Naive thymus-derived CD4-positive, alpha-beta T cell (primary cell): ENCODE measurements at regions not wholly inside any gene's neighbourhood (a gene's known extent, or its start where the extent isn't known, plus 50 kb on each side); places are given as distances from the start of the nearest gene placed in this dataset.

Experiments
- ATAC-seq: fragments of 150-1000 bp; cut with Tn5 transposase; 2 replicates; pipeline ENCODE4 v1.10.0; 2021; ENCODE audit warnings: mild to moderate bottlenecking, moderate library complexity
- CTCF ChIA-PET: fragments of 350-600 bp; sonication (Branson Sonifier 250); formaldehyde crosslinking; loops from one replicate; lab custom pipeline; 2021; ENCODE audit warnings: antibody characterized with exemption; lab: Charles Lee
- POLR2A ChIA-PET: fragments of 350-600 bp; sonication (Branson Sonifier 250); formaldehyde crosslinking; loops from one replicate; lab custom pipeline; 2021; ENCODE audit warnings: antibody characterized with exemption, inconsistent platforms; lab: Charles Lee
- DNase-seq, 9 donors: peaks; one replicate each; pipeline versions ENCODE4 v3.0.0 to v3.0.0-alpha.2; 2020 to 2022; ENCODE audit warnings: mixed read lengths in 1 of 9
- H3K27ac ChIP-seq: one replicate; pipeline ENCODE4 v1.7.0; 2013; ENCODE audit warnings: mild to moderate bottlenecking, low read depth, low read length, moderate library complexity
- H3K27me3 ChIP-seq, 2 donors: one replicate each; pipeline ENCODE4 v1.7.0; 2013; ENCODE audit warnings: low read length in 2 of 2, mild to moderate bottlenecking in 2 of 2, moderate library complexity in 2 of 2; ENCODE audit not compliant: control insufficient read depth in 2 of 2, insufficient read depth in 2 of 2
- H3K36me3 ChIP-seq, 3 experiments: 1 replicate in 2 of 3; 2 replicates in 1 of 3; pipeline ENCODE4 v1.7.0; 2013; ENCODE audit warnings: low read length in 3 of 3, mild to moderate bottlenecking in 3 of 3, moderate library complexity in 1 of 3; ENCODE audit not compliant: insufficient read depth in 3 of 3, control insufficient read depth in 2 of 3
- H3K4me1 ChIP-seq, 2 donors: one replicate each; pipeline ENCODE4 v1.7.0; 2013; ENCODE audit warnings: low read length in 2 of 2, mild to moderate bottlenecking in 2 of 2, moderate library complexity in 1 of 2; ENCODE audit not compliant: control insufficient read depth in 2 of 2, insufficient read depth in 2 of 2
- H3K4me3 ChIP-seq: 2 replicates; pipeline ENCODE4 v1.7.0; 2013; ENCODE audit warnings: mild to moderate bottlenecking, low read length
- H3K9me3 ChIP-seq, 3 experiments: 1 replicate in 2 of 3; 2 replicates in 1 of 3; pipeline ENCODE4 v1.7.0; 2013; ENCODE audit warnings: low read length in 3 of 3; ENCODE audit not compliant: control insufficient read depth in 2 of 3
- H3K27ac Mint-ChIP-seq, 9 donors: one replicate each; pipeline ENCODE4 v1.8.0; 2020 to 2022; ENCODE audit warnings: mixed read lengths in 9 of 9, mild to moderate bottlenecking in 8 of 9, moderate library complexity in 5 of 9, inconsistent platforms in 2 of 9
- H3K27me3 Mint-ChIP-seq, 5 donors: one replicate each; pipeline ENCODE4 v1.8.0; 2021 to 2022; ENCODE audit warnings: mixed read lengths in 5 of 5, mild to moderate bottlenecking in 1 of 5
- H3K36me3 Mint-ChIP-seq, 5 donors: one replicate each; pipeline ENCODE4 v1.8.0; 2020 to 2022; ENCODE audit warnings: mixed read lengths in 5 of 5, mild to moderate bottlenecking in 3 of 5, inconsistent platforms in 1 of 5
- H3K4me1 Mint-ChIP-seq, 7 donors: one replicate each; pipeline ENCODE4 v1.8.0; 2020 to 2022; ENCODE audit warnings: mixed read lengths in 7 of 7, mild to moderate bottlenecking in 3 of 7, inconsistent platforms in 1 of 7
- H3K4me3 Mint-ChIP-seq, 10 donors: one replicate each; pipeline ENCODE4 v1.8.0; 2020 to 2022; ENCODE audit warnings: mild to moderate bottlenecking in 10 of 10, mixed read lengths in 10 of 10, moderate library complexity in 6 of 10, inconsistent platforms in 2 of 10
- H3K9me3 Mint-ChIP-seq, 11 donors: one replicate each; pipeline ENCODE4 v1.8.0; 2020 to 2022; ENCODE audit warnings: mixed read lengths in 11 of 11, mild to moderate bottlenecking in 4 of 11, inconsistent platforms in 1 of 11, moderate library complexity in 1 of 11
- intact Hi-C, 2 donors: fragments of 100-400 bp; cut with micrococcal nuclease; formaldehyde crosslinking; loops; one replicate each; pipeline ENCODE4 v1.15.1; 2023

DNA sequence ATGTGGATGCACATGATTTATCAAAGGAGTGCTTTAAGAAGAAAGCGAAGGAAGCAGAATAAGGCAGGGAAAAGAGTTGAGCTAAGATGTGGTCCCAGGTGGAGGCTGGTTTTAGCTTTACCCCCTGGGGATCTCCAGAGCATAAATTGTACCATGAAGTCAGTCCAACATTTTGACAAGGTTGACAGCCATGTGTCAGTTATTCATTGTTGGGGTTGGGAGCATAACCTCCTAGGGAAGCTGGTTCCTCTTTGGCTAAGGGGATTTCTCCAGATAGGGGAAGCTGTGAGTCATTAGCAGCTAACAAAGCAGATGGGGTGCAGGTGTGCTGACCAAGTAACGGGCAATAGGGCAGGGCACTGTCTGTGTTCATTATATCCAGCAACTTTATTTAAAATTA lies 123.7 kb upstream of the IGSF10 start:
- POLR2A ChIA-PET = interaction anchor here (0.6 kb wide), 1 partner anchor 174 kb away, joined by 3 read pairs; no protein-coding TSS in a partner anchor

DNA sequence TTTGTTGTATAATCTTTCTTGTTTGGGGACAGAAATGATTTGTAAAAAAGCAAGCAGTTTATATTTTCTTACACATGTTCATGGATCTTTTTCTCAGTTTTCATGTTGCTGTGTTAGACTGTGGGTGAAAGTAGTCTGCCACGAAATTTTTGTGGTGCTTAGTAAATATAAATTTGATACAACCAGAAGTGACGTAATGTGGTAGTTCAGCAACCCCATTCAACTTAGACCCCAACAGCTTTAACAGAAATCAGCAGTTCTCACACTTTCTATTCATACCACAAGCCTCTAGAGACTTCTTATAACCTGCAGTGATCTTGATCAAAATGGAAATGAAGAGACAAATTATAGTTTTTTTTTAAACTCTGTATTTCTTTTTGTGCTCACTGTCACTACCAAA lies 120.2 kb upstream of the IGSF10 start:
- intact Hi-C loops = no loop called here
- H3K9me3 Mint-ChIP-seq = peaks cover 0 to 13% (median 2%) of the 10 kb centered on the region in 11 donors
- no peak for DNase-seq
- no peak for ATAC-seq
- POLR2A ChIA-PET = no interaction called here
- Histone ChIP-seq H3K4me1 (no peaks in the 10 kb centered on the region), H3K27me3 (no peaks in the 10 kb centered on the region), H3K27ac (no peak overlapping the region), H3K36me3 (no peaks in the 10 kb centered on the region), H3K9me3 (no peaks in the 10 kb centered on the region), H3K4me3 (no peak overlapping the region)
- H3K27me3 Mint-ChIP-seq = peaks cover 0 to 8% (median 0%) of the 10 kb centered on the region in 5 donors
- H3K4me1 Mint-ChIP-seq = peaks cover 0 to 1% (median 0%) of the 10 kb centered on the region in 7 donors
- no peaks in the 10 kb centered on the region for H3K36me3 Mint-ChIP-seq
- CTCF ChIA-PET = no interaction called here
- no peak overlapping the region for H3K4me3 Mint-ChIP-seq
- no peak overlapping the region for H3K27ac Mint-ChIP-seq

More for the DNA sequence above, 123.7 kb upstream of the IGSF10 start:
- peak; percentile 52 for ATAC-seq
- no peaks in the 10 kb centered on the region for H3K9me3 ChIP-seq
- H3K36me3 ChIP-seq = no peaks in the 10 kb centered on the region
- Mint-ChIP-seq H3K4me1 (no peaks in the 10 kb centered on the region), H3K9me3 (peaks cover 0 to 11% (median 0%) of the 10 kb centered on the region in 11 donors), H3K27me3 (peaks cover 0 to 14% (median 3%) of the 10 kb centered on the region in 5 donors), H3K36me3 (no peaks in the 10 kb centered on the region), H3K27ac (no peak overlapping the region), H3K4me3 (no peak overlapping the region)
- no peak overlapping the region for H3K27ac ChIP-seq
- no peak for DNase-seq
- intact Hi-C loops = no loop called here
- no peaks in the 10 kb centered on the region for H3K27me3 ChIP-seq
- CTCF ChIA-PET = no interaction called here
- H3K4me1 ChIP-seq = no peaks in the 10 kb centered on the region
- no peak overlapping the region for H3K4me3 ChIP-seq

DNA sequence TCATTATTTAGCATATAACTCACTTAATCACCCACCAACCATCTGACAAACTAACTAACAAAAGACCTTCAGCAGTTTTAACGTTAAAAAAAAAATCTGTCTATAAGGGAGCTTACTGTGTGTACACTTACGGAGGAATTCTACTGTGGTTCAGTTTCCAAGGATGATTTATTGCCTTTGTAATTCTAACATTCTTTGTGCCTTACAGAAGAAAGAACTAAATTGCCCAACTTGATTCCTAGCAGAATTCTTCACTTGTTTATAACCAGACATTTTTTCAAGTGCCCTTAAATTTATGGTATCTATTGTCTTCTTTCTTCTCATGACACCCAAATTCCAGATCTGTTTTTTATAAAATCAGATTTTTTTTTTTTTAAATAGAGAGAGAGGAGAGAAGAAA lies 119.7 kb upstream of the IGSF10 start:
- peaks cover 0 to 1% (median 0%) of the 10 kb centered on the region in 7 donors for H3K4me1 Mint-ChIP-seq
- intact Hi-C loops = no loop called here
- ChIA-PET POLR2A (no interaction called here), CTCF (no interaction called here)
- no peak overlapping the region for H3K27ac Mint-ChIP-seq
- H3K9me3 Mint-ChIP-seq = peaks cover 0 to 13% (median 2%) of the 10 kb centered on the region in 11 donors
- no peak overlapping the region for H3K4me3 Mint-ChIP-seq
- H3K4me1 ChIP-seq = no peaks in the 10 kb centered on the region
- no peaks in the 10 kb centered on the region for H3K36me3 ChIP-seq
- no peak overlapping the region for H3K4me3 ChIP-seq
- no peak overlapping the region for H3K27ac ChIP-seq
- peaks cover 0 to 8% (median 0%) of the 10 kb centered on the region in 5 donors for H3K27me3 Mint-ChIP-seq
- H3K9me3 ChIP-seq = no peaks in the 10 kb centered on the region
- H3K27me3 ChIP-seq = no peaks in the 10 kb centered on the region
- DNase-seq (no peak), ATAC-seq (no peak)
- no peaks in the 10 kb centered on the region for H3K36me3 Mint-ChIP-seq

DNA sequence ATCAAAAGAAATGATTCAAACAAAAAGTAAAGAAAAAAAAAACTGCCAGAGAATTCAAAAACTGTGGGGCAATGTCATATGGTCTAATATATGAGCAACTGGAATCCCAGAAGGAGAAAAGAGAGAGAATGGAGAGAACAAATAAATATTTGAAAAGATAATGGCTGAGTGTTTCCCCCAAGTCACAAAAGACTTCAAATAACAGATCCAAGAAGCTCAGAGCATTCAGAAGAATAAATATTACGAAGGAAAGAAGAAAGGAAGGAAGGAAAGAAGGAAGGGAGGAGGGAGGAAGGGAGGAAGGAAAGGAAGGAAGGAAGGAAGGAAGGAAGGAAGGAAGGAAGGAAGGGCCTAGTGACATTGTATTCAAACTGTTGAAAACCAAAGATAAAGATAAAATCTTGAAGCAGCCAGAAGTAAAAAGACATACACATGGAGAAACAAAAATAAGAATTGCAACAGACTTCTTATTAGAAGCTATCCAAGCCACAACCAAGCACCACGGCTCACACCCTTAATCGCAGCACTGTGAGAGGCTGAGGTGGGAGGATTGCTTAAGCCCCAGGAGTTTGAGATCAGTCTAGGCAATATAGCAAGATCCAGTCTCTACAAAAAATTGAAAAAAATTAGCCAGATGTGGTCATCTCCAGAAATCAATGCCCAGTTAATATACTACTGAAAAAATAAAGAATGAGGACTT lies 118.9 kb upstream of the IGSF10 start:
- intact Hi-C loops = no loop called here
- Histone ChIP-seq H3K27me3 (no peaks in the 10 kb centered on the region), H3K9me3 (no peaks in the 10 kb centered on the region), H3K4me1 (no peaks in the 10 kb centered on the region), H3K36me3 (no peaks in the 10 kb centered on the region), H3K27ac (no peak overlapping the region), H3K4me3 (no peak overlapping the region)
- H3K27me3 Mint-ChIP-seq = peaks cover 0 to 7% (median 0%) of the 10 kb centered on the region in 5 donors
- ATAC-seq = no peak
- ChIA-PET CTCF (no interaction called here), POLR2A (no interaction called here)
- H3K27ac Mint-ChIP-seq = no peak overlapping the region
- peaks cover 0 to 1% (median 0%) of the 10 kb centered on the region in 7 donors for H3K4me1 Mint-ChIP-seq
- H3K36me3 Mint-ChIP-seq = no peaks in the 10 kb centered on the region
- peaks cover 0 to 13% (median 2%) of the 10 kb centered on the region in 11 donors for H3K9me3 Mint-ChIP-seq
- DNase-seq = no peak
- H3K4me3 Mint-ChIP-seq = no peak overlapping the region

DNA sequence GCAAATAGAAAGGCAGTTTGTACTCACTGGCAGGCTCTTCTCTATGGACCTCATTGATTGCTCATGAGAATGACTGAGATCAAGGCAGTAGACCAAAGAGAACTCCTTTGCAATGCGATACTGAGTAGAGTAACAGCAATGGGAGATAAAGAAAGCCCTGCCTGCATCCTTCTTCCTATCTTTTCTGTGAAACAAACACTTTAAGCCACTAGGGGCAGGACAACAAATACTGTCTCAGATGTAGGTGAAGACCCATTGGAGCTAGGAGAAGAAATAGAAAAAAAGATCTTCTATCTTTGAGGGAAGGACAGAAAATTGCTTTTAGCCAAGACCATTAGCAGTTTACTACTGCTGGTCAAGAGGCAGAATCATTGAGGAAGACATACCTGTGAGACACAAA lies 117.6 kb upstream of the IGSF10 start:
- Histone ChIP-seq H3K27me3 (no peaks in the 10 kb centered on the region), H3K36me3 (no peaks in the 10 kb centered on the region), H3K27ac (no peak overlapping the region), H3K9me3 (no peaks in the 10 kb centered on the region), H3K4me3 (no peak overlapping the region), H3K4me1 (no peaks in the 10 kb centered on the region)
- intact Hi-C loops = no loop called here
- POLR2A ChIA-PET = no interaction called here
- DNase-seq (no peak), ATAC-seq (no peak)
- Mint-ChIP-seq H3K4me1 (peaks cover 0 to 1% (median 0%) of the 10 kb centered on the region in 7 donors), H3K27ac (no peak overlapping the region), H3K9me3 (peaks cover 0 to 13% (median 2%) of the 10 kb centered on the region in 11 donors), H3K36me3 (no peaks in the 10 kb centered on the region), H3K4me3 (no peak overlapping the region), H3K27me3 (peaks cover 0 to 6% (median 2%) of the 10 kb centered on the region in 5 donors)
- CTCF ChIA-PET = no interaction called here

DNA sequence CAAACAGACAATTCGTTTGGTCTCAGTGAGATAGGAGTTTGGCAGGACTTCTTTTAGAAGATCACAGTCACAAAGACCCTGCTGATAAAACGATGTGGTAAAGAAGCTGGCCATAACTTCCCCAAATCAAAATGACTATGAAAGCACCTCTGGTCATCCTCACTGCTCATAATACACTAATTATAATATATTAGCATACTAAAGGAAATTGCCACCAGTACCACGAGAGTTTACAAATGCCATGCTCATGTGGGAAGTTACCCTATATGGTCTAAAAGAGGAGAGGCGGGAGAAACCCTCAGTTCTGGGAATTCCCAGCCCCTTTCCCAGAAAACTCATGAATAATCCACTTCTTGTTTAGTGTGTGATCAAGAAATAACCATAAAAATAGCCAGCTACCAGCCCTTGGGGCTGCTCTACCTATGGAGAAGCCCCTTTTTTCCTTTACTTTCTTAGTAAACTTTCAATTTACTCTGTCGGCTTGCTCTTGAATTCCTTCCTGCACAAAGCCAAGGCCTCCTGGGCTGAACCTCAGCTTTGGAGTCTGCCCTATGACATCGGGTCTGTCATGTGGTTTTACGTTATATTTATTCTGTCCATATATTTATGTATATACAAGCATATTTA lies 115.8 kb upstream of the IGSF10 start:
- Mint-ChIP-seq H3K4me1 (peaks cover 0 to 1% (median 0%) of the 10 kb centered on the region in 7 donors), H3K9me3 (peaks cover 0 to 13% (median 6%) of the 10 kb centered on the region in 11 donors), H3K27ac (no peak overlapping the region), H3K36me3 (peaks cover 0 to 3% (median 0%) of the 10 kb centered on the region in 5 donors), H3K4me3 (no peak overlapping the region), H3K27me3 (peaks cover 0 to 13% (median 6%) of the 10 kb centered on the region in 5 donors)
- DNase-seq (no peak), ATAC-seq (no peak)
- Histone ChIP-seq H3K36me3 (no peaks in the 10 kb centered on the region), H3K4me3 (no peak overlapping the region), H3K9me3 (no peaks in the 10 kb centered on the region), H3K4me1 (no peaks in the 10 kb centered on the region), H3K27ac (no peak overlapping the region), H3K27me3 (no peaks in the 10 kb centered on the region)
- ChIA-PET CTCF (no interaction called here), POLR2A (no interaction called here)
- intact Hi-C loops = no loop called here
